SK-N-SH (cell line): ENCODE measurements at regions not wholly inside any gene's neighbourhood (a gene's known extent, or its start where the extent isn't known, plus 50 kb on each side); places are given as distances from the start of the nearest gene placed in this dataset.

Experiments
- CTCF ChIP-seq: fragments of 200-600 bp; sonication (generic); IDR thresholded peaks from 2 replicates; pipeline ENCODE4 v1.6.1; 2017; ENCODE audit warnings: antibody characterized with exemption, mild to moderate bottlenecking, moderate library complexity
- EP300 ChIP-seq, 2 experiments: IDR thresholded peaks; 2 replicates each; pipeline versions ENCODE4 v1.4.0 to v1.6.1; 2012; ENCODE audit warnings: borderline replicate concordance in 1 of 2, low read depth in 1 of 2, low read length in 1 of 2
- GATA2 ChIP-seq: sonication (generic); formaldehyde crosslinking; IDR thresholded peaks from 2 replicates; pipeline ENCODE4 v1.5.0; 2020; ENCODE audit warnings: mild to moderate bottlenecking, missing genetic modification reagents
- MAX ChIP-seq: IDR thresholded peaks from 2 replicates; pipeline ENCODE4 v1.4.0; 2012; ENCODE audit warnings: low read depth
- MXI1 ChIP-seq: IDR thresholded peaks from 2 replicates; pipeline ENCODE4 v1.6.1; 2012; ENCODE audit warnings: mild to moderate bottlenecking, low read depth, low read length, improper control_type of control experiment
- POLR2AphosphoS5 ChIP-seq: IDR thresholded peaks from 2 replicates; pipeline ENCODE4 v1.6.1; 2012; ENCODE audit warnings: low read depth, low read length
- RAD21 ChIP-seq: IDR thresholded peaks from 2 replicates; pipeline ENCODE4 v1.6.1; 2012; ENCODE audit warnings: mild to moderate bottlenecking, low read length
- RFX5 ChIP-seq: IDR thresholded peaks from 2 replicates; pipeline ENCODE4 v1.6.1; 2012; ENCODE audit warnings: mild to moderate bottlenecking, improper control_type of control experiment, low read length
- SIN3A ChIP-seq: IDR thresholded peaks from 2 replicates; pipeline ENCODE4 v1.6.1; 2012; ENCODE audit warnings: low read depth, mild to moderate bottlenecking, low read length, moderate library complexity, borderline replicate concordance
- USF1 ChIP-seq: IDR thresholded peaks from 2 replicates; pipeline ENCODE4 v1.4.0; 2012; ENCODE audit warnings: low read depth, borderline replicate concordance

- TF ChIP-seq RFX5, result no peak
- TF ChIP-seq USF1, result no peak
- TF ChIP-seq GATA2, result no peak
- no peak for TF ChIP-seq MAX
- no peak for TF ChIP-seq MXI1
- no peak for TF ChIP-seq CTCF
- no peak for TF ChIP-seq SIN3A
- no peak for TF ChIP-seq EP300 (IDR thresholded peaks at IDR 0.05; ENCODE audit: borderline replicate concordance in 1 of 2, low read depth in 1 of 2, low read length in 1 of 2)
- no peak for TF ChIP-seq POLR2AphosphoS5
- no peak for TF ChIP-seq RAD21
Observed at GRCh38 chr13:32895296-32895695, 120.9 kb upstream of the KL start.
